CD4-positive, alpha-beta T cell treated with Interleukin-15 for 1 hour (primary cell): ENCODE measurements at regions not wholly inside any gene's neighbourhood (a gene's known extent, or its start where the extent isn't known, plus 50 kb on each side); places are given as distances from the start of the nearest gene placed in this dataset.
"Not testable (repeated sequence)": the region's sequence is repeated elsewhere in the genome, so short reads cannot be mapped to it uniquely, and the experiment has no call there.

Experiments
- DNase-seq: peaks from one replicate; pipeline ENCODE4 v3.0.0-alpha.2; 2020

GRCh38 chr14:43793579-43793978, 713.5 kb downstream of the FSCB start:
- no peak for DNase-seq

- DNase-seq, result no peak
Observed at GRCh38 chr14:43792980-43793379, 714.1 kb downstream of the FSCB start.

- DNase-seq, result no peak
Observed at GRCh38 chr14:43790681-43791080, 716.4 kb downstream of the FSCB start.

GRCh38 chr14:43789458-43789857, 717.6 kb downstream of the FSCB start:
- no peak for DNase-seq

GRCh38 chr14:43786066-43786762, 720.9 kb downstream of the FSCB start:
- DNase-seq, result no peak

GRCh38 chr14:43784432-43784831, 722.7 kb downstream of the FSCB start:
- not testable (repeated sequence) for DNase-seq

GRCh38 chr14:43778937-43779639, 728.0 kb downstream of the FSCB start:
- no peak for DNase-seq

GRCh38 chr14:43778570-43778936, 728.5 kb downstream of the FSCB start:
- no peak for DNase-seq

GRCh38 chr14:43765474-43765873, 741.6 kb downstream of the FSCB start:
- DNase-seq, result no peak

GRCh38 chr14:43764433-43764832, 742.6 kb downstream of the FSCB start:
- DNase-seq, result no peak

- DNase-seq, result no peak
Observed at GRCh38 chr14:43755707-43756106, 751.4 kb downstream of the FSCB start.

- DNase-seq, result no peak
Observed at GRCh38 chr14:43754838-43755237, 752.2 kb downstream of the FSCB start.

GRCh38 chr14:43745746-43746145, 761.3 kb downstream of the FSCB start:
- DNase-seq, result no peak

- DNase-seq, result no peak
Observed at GRCh38 chr14:43735932-43736331, 771.2 kb downstream of the FSCB start.

GRCh38 chr14:43729143-43729542, 777.9 kb downstream of the FSCB start:
- DNase-seq, result no peak

GRCh38 chr14:43706900-43707299, 800.2 kb downstream of the FSCB start:
- DNase-seq, result no peak

- not testable (repeated sequence) for DNase-seq
Observed at GRCh38 chr14:43698561-43699284, 808.4 kb downstream of the FSCB start.

GRCh38 chr14:43697003-43697402, 810.1 kb downstream of the FSCB start:
- no peak for DNase-seq

GRCh38 chr14:43692706-43693105, 814.4 kb downstream of the FSCB start:
- no peak for DNase-seq

GRCh38 chr14:43687921-43688320, 819.2 kb downstream of the FSCB start:
- no peak for DNase-seq

- DNase-seq, result no peak
Observed at GRCh38 chr14:43677581-43677980, 829.5 kb downstream of the FSCB start.

- no peak for DNase-seq
Observed at GRCh38 chr14:43674273-43674672, 832.8 kb downstream of the FSCB start.

- DNase-seq, result no peak
Observed at GRCh38 chr14:43671716-43672485, 835.2 kb downstream of the FSCB start.
